ENCODE measurements at regions not wholly inside any gene's neighbourhood (a gene's known extent, or its start where the extent isn't known, plus 50 kb on each side); places are given as distances from the start of the nearest gene placed in this dataset.

- no peak for DNase-seq
- Histone ChIP-seq H3K27me3 (no peaks in the 10 kb centered on the region), H3K9me3 (no peaks in the 10 kb centered on the region), H3K27ac (no peak overlapping the region), H3K4me1 (peaks cover 12 to 25% (median 24%) of the 10 kb centered on the region in 3 donors), H3K4me3 (no peak overlapping the region), H3K36me3 (no peaks in the 10 kb centered on the region)
- WGBS, 2 donors = 88% methylated on average over 4 of the region's 4 CpGs
- no peak for FAIRE-seq
- no peak for TF ChIP-seq CTCF (IDR thresholded peaks at IDR 0.05)
- intact Hi-C loops (cut with DNase I) = no loop called here
- ATAC-seq = no peak
Observed at GRCh38 chr1:47557066-47557465, 119.2 kb downstream of the FOXD2 start.

- FAIRE-seq = peak; percentile 78
- intact Hi-C loops (cut with DNase I) = no loop called here
- TF ChIP-seq CTCF (IDR thresholded peaks at IDR 0.05) = no peak
- Histone ChIP-seq H3K4me1 (peaks cover 12 to 25% (median 24%) of the 10 kb centered on the region in 3 donors), H3K4me3 (peak overlapping the region in 3 of 4 donors; percentile 16 to 31 (median 23)), H3K27me3 (no peaks in the 10 kb centered on the region), H3K9me3 (no peaks in the 10 kb centered on the region), H3K27ac (peak overlapping the region; percentile 43 to 82 (median 67)), H3K36me3 (no peaks in the 10 kb centered on the region)
- DNase-seq = peak in 5 of 6 donors; percentile 61 to 78 (median 65)
- WGBS, 2 donors = 11 to 12% methylated on average over 18 of the region's 18 CpGs
- peak; percentile 87 to 91 (median 90) for ATAC-seq
Observed at GRCh38 chr1:47558601-47559593, 121.1 kb downstream of the FOXD2 start.

GRCh38 chr1:47559944-47560695, 122.3 kb downstream of the FOXD2 start:
- 27 to 35% methylated on average over 7 of the region's 7 CpGs for WGBS, 2 donors
- FAIRE-seq = no peak
- TF ChIP-seq CTCF (IDR thresholded peaks at IDR 0.05) = no peak
- Histone ChIP-seq H3K27me3 (no peaks in the 10 kb centered on the region), H3K27ac (peak overlapping the region in 2 of 4 donors; percentile 72 to 82), H3K4me3 (no peak overlapping the region), H3K4me1 (peaks cover 12 to 25% (median 24%) of the 10 kb centered on the region in 3 donors), H3K36me3 (no peaks in the 10 kb centered on the region), H3K9me3 (no peaks in the 10 kb centered on the region)
- DNase-seq = peak in 3 of 6 donors; percentile 35 to 66 (median 49)
- intact Hi-C loops (cut with DNase I) = loop anchor here in 1 of 3 donors (10.0 kb wide), 1 partner anchor 105 kb away; no protein-coding TSS in a partner anchor
- ATAC-seq = peak in 3 of 4 donors; percentile 62 to 68 (median 63)

- 87 to 89% methylated on average over 2 of the region's 2 CpGs for WGBS, 2 donors
- FAIRE-seq (no peak), ATAC-seq (no peak), DNase-seq (no peak)
- Histone ChIP-seq H3K27me3 (no peaks in the 10 kb centered on the region), H3K27ac (no peak overlapping the region), H3K4me3 (no peak overlapping the region), H3K36me3 (no peaks in the 10 kb centered on the region), H3K4me1 (peaks cover 12 to 25% (median 24%) of the 10 kb centered on the region in 3 donors), H3K9me3 (no peaks in the 10 kb centered on the region)
- intact Hi-C loops (cut with DNase I) = loop anchor here in 1 of 3 donors (10.0 kb wide), 1 partner anchor 107 kb away; no protein-coding TSS in a partner anchor
- TF ChIP-seq CTCF (IDR thresholded peaks at IDR 0.05) = no peak
Observed at GRCh38 chr1:47561523-47562007, 123.7 kb downstream of the FOXD2 start.

Measured in pancreas (tissue), 10 donors.